GM19351 (cell line): ENCODE measurements at regions not wholly inside any gene's neighbourhood (a gene's known extent, or its start where the extent isn't known, plus 50 kb on each side); places are given as distances from the start of the nearest gene placed in this dataset.

Source experiments
- ATAC-seq: cut with Tn5 transposase; IDR thresholded peaks from one replicate; pipeline ENCODE4 v1.9.1; 2021; ENCODE audit warnings: mild to moderate bottlenecking, moderate library complexity; ENCODE audit not compliant: unreplicated experiment

GRCh38 chr9:135218331-135219225 is 131.1 kb downstream of the OLFM1 start:
- ATAC-seq: no peak

GRCh38 chr9:135219676-135220600 is 132.5 kb downstream of the OLFM1 start:
- no peak for ATAC-seq

GRCh38 chr9:135220601-135221575 is 133.4 kb downstream of the OLFM1 start:
- ATAC-seq: no peak

GRCh38 chr9:135221576-135221950 is 134.1 kb downstream of the OLFM1 start:
- ATAC-seq: no peak

GRCh38 chr9:135221951-135222631 is 134.6 kb downstream of the OLFM1 start:
- ATAC-seq: no peak

GRCh38 chr9:135222881-135223760 is 135.7 kb downstream of the OLFM1 start:
- ATAC-seq: no peak

- no peak for ATAC-seq
Measured at GRCh38 chr9:135223831-135224230, 136.4 kb downstream of the OLFM1 start.

GRCh38 chr9:135224286-135224877 is 136.9 kb downstream of the OLFM1 start:
- ATAC-seq: no peak

GRCh38 chr9:135224921-135225541 is 137.6 kb downstream of the OLFM1 start:
- no peak for ATAC-seq

- ATAC-seq: no peak
Measured at GRCh38 chr9:135225619-135226228, 138.3 kb downstream of the OLFM1 start.

GRCh38 chr9:135226369-135227050 is 139.0 kb downstream of the OLFM1 start:
- ATAC-seq: no peak

- no peak for ATAC-seq
Measured at GRCh38 chr9:135227641-135228251, 140.3 kb downstream of the OLFM1 start.

- no peak for ATAC-seq
Measured at GRCh38 chr9:135228345-135228982, 141.0 kb downstream of the OLFM1 start.

GRCh38 chr9:135228983-135229625 is 141.6 kb downstream of the OLFM1 start:
- ATAC-seq: no peak

- no peak for ATAC-seq
Measured at GRCh38 chr9:135229701-135230385, 142.4 kb downstream of the OLFM1 start.
